ENCODE measurements at regions not wholly inside any gene's neighbourhood (a gene's known extent, or its start where the extent isn't known, plus 50 kb on each side); places are given as distances from the start of the nearest gene placed in this dataset.
"Not testable (repeated sequence)": the region's sequence is repeated elsewhere in the genome, so short reads cannot be mapped to it uniquely, and the experiment has no call there.

DNA sequence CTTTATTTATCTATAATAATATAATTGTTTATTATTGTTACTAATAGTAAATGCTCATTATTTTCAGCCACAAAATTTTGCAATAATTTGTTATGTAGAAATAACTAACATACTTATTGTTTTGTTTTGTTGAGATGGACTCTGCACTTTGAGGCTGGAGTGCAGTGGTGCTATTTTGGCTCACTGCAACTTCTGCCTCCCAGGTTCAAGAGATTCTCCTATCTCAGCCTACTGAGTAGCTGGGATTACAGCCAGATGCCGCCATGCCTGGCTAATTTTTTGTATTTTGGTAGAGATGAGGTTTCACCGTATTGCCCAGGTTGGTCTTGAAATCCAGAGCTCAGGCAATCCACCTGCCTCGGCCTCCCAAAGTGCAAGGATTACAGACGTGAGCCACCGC lies 76.6 kb upstream of the RAP1B start:
- Mint-ChIP-seq H3K9me3 (ENCODE audit: low read depth) (no peaks in the 10 kb centered on the region), H3K4me3 (ENCODE audit: unreplicated experiment) (no peak overlapping the region), H3K27ac (ENCODE audit: unreplicated experiment) (no peak overlapping the region), H3K4me1 (ENCODE audit: low read depth) (peaks cover 58% of the 10 kb centered on the region), H3K36me3 (ENCODE audit: low read depth) (no peaks in the 10 kb centered on the region), H3K27me3 (ENCODE audit: low read depth) (no peaks in the 10 kb centered on the region)
- DNase-seq (ENCODE audit: low spot score): no peak
- TF ChIP-seq, protein P1, sequence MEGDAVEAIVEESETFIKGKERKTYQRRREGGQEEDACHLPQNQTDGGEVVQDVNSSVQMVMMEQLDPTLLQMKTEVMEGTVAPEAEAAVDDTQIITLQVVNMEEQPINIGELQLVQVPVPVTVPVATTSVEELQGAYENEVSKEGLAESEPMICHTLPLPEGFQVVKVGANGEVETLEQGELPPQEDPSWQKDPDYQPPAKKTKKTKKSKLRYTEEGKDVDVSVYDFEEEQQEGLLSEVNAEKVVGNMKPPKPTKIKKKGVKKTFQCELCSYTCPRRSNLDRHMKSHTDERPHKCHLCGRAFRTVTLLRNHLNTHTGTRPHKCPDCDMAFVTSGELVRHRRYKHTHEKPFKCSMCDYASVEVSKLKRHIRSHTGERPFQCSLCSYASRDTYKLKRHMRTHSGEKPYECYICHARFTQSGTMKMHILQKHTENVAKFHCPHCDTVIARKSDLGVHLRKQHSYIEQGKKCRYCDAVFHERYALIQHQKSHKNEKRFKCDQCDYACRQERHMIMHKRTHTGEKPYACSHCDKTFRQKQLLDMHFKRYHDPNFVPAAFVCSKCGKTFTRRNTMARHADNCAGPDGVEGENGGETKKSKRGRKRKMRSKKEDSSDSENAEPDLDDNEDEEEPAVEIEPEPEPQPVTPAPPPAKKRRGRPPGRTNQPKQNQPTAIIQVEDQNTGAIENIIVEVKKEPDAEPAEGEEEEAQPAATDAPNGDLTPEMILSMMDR (IDR thresholded peaks at IDR 0.05): no peak

DNA sequence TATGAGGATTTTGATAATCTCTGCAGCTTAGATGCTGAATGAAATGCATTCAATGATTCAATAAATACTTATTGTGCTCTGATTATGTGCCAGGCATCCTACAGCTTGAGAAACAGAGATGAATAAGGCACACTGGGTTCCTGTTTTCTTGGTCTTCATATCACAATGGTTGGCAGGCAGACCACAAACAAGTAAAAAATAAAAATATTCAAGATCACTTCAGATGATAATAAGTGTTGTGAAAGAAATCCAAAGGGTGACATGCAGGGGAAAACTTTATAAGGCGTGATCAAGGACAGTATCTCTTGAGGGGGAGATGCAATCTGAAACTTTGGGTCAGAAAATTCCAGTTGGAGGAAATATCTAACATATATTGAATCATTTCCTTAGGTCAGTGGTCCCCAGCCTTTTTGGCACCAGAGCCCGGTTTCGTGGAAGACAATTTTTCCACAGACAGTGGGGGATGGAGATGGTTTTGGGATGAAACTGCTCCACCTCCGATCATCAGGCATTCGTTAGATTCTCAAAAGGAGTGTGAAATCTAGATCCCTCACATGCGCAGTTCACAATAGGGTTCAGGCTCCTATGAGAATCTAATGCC lies 73.7 kb upstream of the RAP1B start:
- H3K36me3 Mint-ChIP-seq (ENCODE audit: low read depth): no peaks in the 10 kb centered on the region
- H3K9me3 Mint-ChIP-seq (ENCODE audit: low read depth): no peaks in the 10 kb centered on the region
- DNase-seq (ENCODE audit: low spot score): no peak
- TF ChIP-seq, protein P1 (IDR thresholded peaks at IDR 0.05): no peak
- H3K27ac Mint-ChIP-seq (ENCODE audit: unreplicated experiment): no peak overlapping the region
- H3K27me3 Mint-ChIP-seq (ENCODE audit: low read depth): no peaks in the 10 kb centered on the region
- H3K4me1 Mint-ChIP-seq (ENCODE audit: low read depth): peaks cover 40% of the 10 kb centered on the region
- H3K4me3 Mint-ChIP-seq (ENCODE audit: unreplicated experiment): no peak overlapping the region

DNA sequence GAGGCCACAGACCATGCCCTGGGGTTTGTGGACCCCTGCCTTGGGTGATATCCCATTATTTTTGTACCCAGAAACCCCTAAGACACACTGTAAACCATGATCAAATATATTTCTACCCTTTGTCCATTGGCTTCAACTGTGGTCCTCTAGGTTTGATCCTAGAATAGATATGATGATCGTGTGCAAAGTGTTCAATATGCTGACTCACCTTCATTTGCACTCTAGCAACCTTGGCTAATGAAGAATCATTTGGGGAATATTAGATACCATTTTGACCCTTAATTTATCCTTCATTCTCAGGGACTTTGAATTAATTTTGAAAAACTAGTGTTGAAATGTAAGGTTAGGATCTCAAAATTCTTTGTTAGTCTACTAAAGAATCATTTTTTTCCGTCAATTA lies 73.1 kb upstream of the RAP1B start:
- H3K27me3 Mint-ChIP-seq (ENCODE audit: low read depth): no peaks in the 10 kb centered on the region
- H3K4me1 Mint-ChIP-seq (ENCODE audit: low read depth): peaks cover 34% of the 10 kb centered on the region
- DNase-seq (ENCODE audit: low spot score): no peak
- H3K4me3 Mint-ChIP-seq (ENCODE audit: unreplicated experiment): no peak overlapping the region
- H3K9me3 Mint-ChIP-seq (ENCODE audit: low read depth): no peaks in the 10 kb centered on the region
- TF ChIP-seq, protein P1 (IDR thresholded peaks at IDR 0.05): no peak
- H3K36me3 Mint-ChIP-seq (ENCODE audit: low read depth): no peaks in the 10 kb centered on the region
- no peak overlapping the region for H3K27ac Mint-ChIP-seq (ENCODE audit: unreplicated experiment)

DNA sequence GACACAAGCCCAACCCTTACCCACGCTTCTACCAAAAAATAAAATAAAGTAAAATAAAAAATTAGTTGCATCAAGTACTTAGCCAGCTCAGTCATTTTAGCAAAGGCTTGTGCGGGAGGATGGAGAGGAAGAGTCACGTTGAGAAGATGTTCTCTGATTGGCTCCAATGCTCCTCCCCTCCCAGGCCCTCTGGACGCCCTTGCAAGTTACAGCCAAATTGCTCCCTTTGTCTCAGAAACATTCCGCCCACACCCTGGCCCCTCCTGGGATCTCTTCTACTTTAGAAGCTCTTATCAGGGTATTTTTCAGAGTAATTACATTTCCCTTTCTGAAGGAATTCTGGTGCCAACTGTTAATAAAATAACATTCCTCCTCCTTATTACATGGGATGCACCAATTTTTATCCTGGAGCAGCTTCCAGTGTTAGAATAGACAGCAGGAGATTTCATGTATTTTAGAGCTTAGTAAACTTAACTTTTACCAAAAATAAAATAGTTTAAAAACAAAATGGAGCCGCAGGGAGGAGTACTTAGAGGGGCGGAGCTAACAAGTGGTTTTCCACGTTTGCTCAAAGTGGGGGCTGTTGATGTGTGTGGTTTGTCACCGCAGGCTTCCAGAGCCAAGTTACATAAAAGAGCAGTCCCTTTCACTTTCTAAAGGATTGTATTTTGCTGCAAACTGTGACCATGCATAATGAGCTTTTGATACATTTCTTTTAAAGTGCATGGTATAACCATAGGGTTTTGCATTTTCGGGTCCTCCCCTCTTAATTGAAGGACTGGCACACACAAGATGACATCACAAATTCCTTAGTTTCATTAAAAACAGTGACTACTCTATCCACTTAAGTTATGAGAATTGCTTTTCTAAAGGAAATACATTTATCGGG lies 71.7 kb upstream of the RAP1B start:
- Mint-ChIP-seq H3K9me3 (ENCODE audit: low read depth) (no peaks in the 10 kb centered on the region), H3K4me1 (ENCODE audit: low read depth) (peaks cover 28% of the 10 kb centered on the region), H3K27ac (ENCODE audit: unreplicated experiment) (peak overlapping the region; percentile 87), H3K27me3 (ENCODE audit: low read depth) (no peaks in the 10 kb centered on the region), H3K4me3 (ENCODE audit: unreplicated experiment) (peak overlapping the region; percentile 46), H3K36me3 (ENCODE audit: low read depth) (no peaks in the 10 kb centered on the region)
- TF ChIP-seq, protein P1 (IDR thresholded peaks at IDR 0.05): no peak
- DNase-seq (ENCODE audit: low spot score): no peak

DNA sequence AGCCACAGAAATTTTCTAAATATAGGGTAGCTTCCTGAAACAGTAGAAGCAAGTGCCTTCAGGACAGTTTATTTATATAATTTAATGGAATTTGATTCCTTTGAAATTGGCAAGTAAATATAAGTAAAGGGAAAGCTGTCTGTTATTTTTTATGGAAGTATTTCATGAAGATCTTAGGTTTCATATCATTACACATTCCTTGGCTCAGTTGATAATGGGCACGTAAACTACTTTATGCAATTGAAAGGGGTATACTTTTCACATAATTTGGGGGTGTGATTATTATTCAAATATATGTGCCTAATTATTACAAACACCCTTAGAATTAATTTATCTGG lies 71.1 kb upstream of the RAP1B start:
- Mint-ChIP-seq H3K9me3 (ENCODE audit: low read depth) (no peaks in the 10 kb centered on the region), H3K4me3 (ENCODE audit: unreplicated experiment) (peak overlapping the region; percentile 46), H3K27ac (ENCODE audit: unreplicated experiment) (peak overlapping the region; percentile 87)

DNA sequence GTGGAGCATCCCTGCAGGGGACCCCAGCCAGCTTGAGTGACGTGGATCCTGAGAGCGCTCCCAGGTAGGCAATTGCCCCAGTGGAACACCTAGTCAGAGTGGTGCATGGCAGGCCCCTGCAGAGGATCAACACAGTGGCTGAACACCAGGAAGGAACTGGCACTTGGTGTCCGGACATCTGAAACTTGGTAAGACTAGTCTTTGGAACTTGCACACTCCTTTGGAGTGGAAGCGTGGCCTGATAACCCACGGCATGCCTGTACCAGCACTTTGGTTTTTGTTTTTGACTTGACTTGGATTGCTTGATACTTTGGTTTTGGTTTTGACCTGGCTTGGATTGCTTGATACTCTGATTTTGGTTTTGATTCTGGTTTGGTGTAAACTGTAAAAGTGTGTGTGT lies 69.9 kb upstream of the RAP1B start:
- not testable (repeated sequence) for DNase-seq (ENCODE audit: low spot score); H3K27ac Mint-ChIP-seq (ENCODE audit: unreplicated experiment); H3K27me3 Mint-ChIP-seq (ENCODE audit: low read depth); H3K36me3 Mint-ChIP-seq (ENCODE audit: low read depth); H3K4me3 Mint-ChIP-seq (ENCODE audit: unreplicated experiment); H3K9me3 Mint-ChIP-seq (ENCODE audit: low read depth)
- H3K4me1 Mint-ChIP-seq (ENCODE audit: low read depth): peaks cover 28% of the 10 kb centered on the region

More for the DNA sequence above, 71.1 kb upstream of the RAP1B start:
- TF ChIP-seq, protein P1 (IDR thresholded peaks at IDR 0.05): no peak
- Mint-ChIP-seq H3K4me1 (ENCODE audit: low read depth) (peaks cover 28% of the 10 kb centered on the region), H3K27me3 (ENCODE audit: low read depth) (no peaks in the 10 kb centered on the region), H3K36me3 (ENCODE audit: low read depth) (no peaks in the 10 kb centered on the region)
- no peak for DNase-seq (ENCODE audit: low spot score)

DNA sequence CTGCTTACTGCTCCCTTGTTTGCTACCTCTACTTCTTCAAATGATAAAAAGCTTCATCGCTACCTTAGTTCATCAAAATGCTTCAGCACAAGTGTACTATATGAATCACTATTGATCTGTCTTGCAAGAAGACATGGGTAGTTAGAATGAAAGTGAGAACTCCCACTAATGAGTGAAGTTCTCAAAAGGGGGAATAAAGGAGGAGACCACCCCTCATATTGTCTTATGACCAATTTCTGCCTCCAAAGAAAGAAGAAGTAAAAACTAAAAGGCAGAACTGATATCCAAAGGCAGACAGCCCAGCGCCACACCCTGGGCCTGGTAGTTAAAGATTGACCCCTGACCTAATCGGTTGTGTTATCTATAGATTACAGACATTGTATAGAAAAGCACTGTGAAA lies 63.4 kb upstream of the RAP1B start:
- peaks cover 14% of the 10 kb centered on the region for H3K9me3 Mint-ChIP-seq (ENCODE audit: low read depth)
- H3K4me3 Mint-ChIP-seq (ENCODE audit: unreplicated experiment); H3K4me1 Mint-ChIP-seq (ENCODE audit: low read depth); H3K27ac Mint-ChIP-seq (ENCODE audit: unreplicated experiment); H3K27me3 Mint-ChIP-seq (ENCODE audit: low read depth); DNase-seq (ENCODE audit: low spot score); H3K36me3 Mint-ChIP-seq (ENCODE audit: low read depth): not testable (repeated sequence)

DNA sequence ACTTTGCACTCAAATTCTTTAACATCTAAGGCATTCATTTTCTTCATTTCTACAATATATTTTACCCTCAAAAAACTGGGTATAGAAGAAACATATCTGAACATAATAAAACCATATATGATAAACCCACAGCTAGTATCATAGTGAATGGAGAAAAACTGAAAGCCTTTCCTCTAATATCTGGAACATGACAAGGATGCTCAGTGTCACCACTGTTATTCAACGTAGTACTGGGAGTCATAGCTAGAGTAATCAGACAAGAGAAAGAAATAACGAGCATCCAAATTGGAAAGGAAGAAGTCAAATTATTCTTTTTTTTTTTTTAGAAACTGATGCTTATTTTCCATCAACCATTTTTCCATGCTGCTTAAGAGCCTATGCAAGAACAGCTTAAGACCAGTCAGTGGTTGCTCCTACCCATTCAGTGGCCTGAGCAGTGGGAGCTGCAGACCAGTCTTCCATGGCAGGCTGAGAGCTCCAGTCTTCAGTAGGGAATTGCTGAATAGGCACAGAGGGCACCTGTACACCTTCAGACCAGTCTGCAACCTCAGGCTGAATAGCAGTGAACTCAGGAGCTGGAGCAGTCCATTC lies 58.0 kb upstream of the RAP1B start:
- H3K27me3 Mint-ChIP-seq (ENCODE audit: low read depth); H3K9me3 Mint-ChIP-seq (ENCODE audit: low read depth); H3K4me3 Mint-ChIP-seq (ENCODE audit: unreplicated experiment); H3K27ac Mint-ChIP-seq (ENCODE audit: unreplicated experiment); DNase-seq (ENCODE audit: low spot score); H3K36me3 Mint-ChIP-seq (ENCODE audit: low read depth): not testable (repeated sequence)
- H3K4me1 Mint-ChIP-seq (ENCODE audit: low read depth): peaks cover 15% of the 10 kb centered on the region

Data from chondrocyte (in vitro differentiated cells).